Mucosa of descending colon (tissue), 3 donors: ENCODE measurements at regions not wholly inside any gene's neighbourhood (a gene's known extent, or its start where the extent isn't known, plus 50 kb on each side); places are given as distances from the start of the nearest gene placed in this dataset.

ENCODE experiments used
- ATAC-seq: fragments of 200-7000 bp; cut with Tn5 transposase; one replicate; pipeline ENCODE4 v1.9.1; 2020; ENCODE audit warnings: mild to moderate bottlenecking, moderate library complexity
- DNase-seq, 3 donors: peaks; one replicate each; pipeline ENCODE4 v3.0.0-alpha.2; 2020
- H3K36me3 ChIP-seq: fragments of 200-600 bp; one replicate; pipeline ENCODE4 v1.8.0; 2021; ENCODE audit warnings: low read depth, mild to moderate bottlenecking
- H3K4me1 ChIP-seq: fragments of 200-600 bp; one replicate; pipeline ENCODE4 v1.8.0; 2021; ENCODE audit warnings: low read depth, mild to moderate bottlenecking
- H3K4me3 ChIP-seq: fragments of 200-600 bp; one replicate; pipeline ENCODE4 v1.8.0; 2021; ENCODE audit warnings: mild to moderate bottlenecking
- H3K9me3 ChIP-seq: fragments of 200-600 bp; one replicate; pipeline ENCODE4 v1.8.0; 2021; ENCODE audit warnings: mild to moderate bottlenecking
- CTCF ChIP-seq: fragments of 200-600 bp; IDR thresholded peaks from one replicate; pipeline ENCODE4 v1.8.0; 2022; ENCODE audit warnings: antibody characterized with exemption, mild to moderate bottlenecking
- intact Hi-C, 2 donors: fragments of 100-400 bp; cut with DNase I in 1 of 2; cut with micrococcal nuclease in 1 of 2; formaldehyde crosslinking; loops; one replicate each; pipeline versions ENCODE4 v1.11.0 to v1.11.1; 2022; cut with DNase I, micrococcal nuclease
- donor health status: DM: no; HTN: no; CAD: no; lungs with moderate emphysema.
- donor health status: DM: no; HTN: no; CAD: no.
- donor health status: DM: no; HTN: yes; CAD: no.

DNA sequence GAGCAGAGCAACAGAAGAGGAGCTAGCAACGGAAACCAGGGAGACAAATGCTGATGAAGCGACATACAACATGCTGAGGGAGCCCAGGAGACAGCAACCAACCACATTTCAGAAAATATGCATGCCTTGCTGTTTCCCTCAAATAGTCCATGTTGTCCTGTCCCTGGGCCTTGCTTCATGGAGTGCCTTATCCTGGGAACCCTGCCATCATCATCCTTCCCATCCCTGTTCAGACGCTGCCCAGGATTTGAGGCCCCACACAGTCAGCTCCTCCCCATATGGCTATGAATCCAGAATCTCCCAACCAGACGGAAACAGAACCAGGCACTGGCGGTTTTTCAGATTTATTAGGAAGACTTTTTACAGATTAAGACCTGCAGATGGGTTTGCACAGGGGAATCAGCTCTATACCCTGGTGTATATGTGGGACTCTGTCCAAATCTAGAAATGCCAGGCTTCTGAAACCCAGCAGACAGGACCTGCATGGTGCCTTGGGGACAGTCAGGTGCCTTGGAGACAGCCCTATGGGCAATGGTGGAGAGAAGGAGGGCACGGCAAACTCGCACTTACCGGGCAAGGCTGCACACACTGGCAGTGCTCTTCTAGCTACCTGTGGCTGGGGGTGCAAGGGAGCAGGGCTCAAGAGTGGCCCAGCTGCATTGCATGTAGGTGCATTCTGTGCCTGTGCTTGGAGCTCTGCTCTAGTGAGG is 199.7 kb upstream of the MAMLD1 start:
- no peak for TF ChIP-seq CTCF
- no peak overlapping the region for H3K4me3 ChIP-seq
- no peaks in the 10 kb centered on the region for H3K36me3 ChIP-seq
- H3K9me3 ChIP-seq, result no peaks in the 10 kb centered on the region
- DNase-seq, result no peak
- intact Hi-C loops, result no loop called here
- no peaks in the 10 kb centered on the region for H3K4me1 ChIP-seq
- ATAC-seq, result no peak

DNA sequence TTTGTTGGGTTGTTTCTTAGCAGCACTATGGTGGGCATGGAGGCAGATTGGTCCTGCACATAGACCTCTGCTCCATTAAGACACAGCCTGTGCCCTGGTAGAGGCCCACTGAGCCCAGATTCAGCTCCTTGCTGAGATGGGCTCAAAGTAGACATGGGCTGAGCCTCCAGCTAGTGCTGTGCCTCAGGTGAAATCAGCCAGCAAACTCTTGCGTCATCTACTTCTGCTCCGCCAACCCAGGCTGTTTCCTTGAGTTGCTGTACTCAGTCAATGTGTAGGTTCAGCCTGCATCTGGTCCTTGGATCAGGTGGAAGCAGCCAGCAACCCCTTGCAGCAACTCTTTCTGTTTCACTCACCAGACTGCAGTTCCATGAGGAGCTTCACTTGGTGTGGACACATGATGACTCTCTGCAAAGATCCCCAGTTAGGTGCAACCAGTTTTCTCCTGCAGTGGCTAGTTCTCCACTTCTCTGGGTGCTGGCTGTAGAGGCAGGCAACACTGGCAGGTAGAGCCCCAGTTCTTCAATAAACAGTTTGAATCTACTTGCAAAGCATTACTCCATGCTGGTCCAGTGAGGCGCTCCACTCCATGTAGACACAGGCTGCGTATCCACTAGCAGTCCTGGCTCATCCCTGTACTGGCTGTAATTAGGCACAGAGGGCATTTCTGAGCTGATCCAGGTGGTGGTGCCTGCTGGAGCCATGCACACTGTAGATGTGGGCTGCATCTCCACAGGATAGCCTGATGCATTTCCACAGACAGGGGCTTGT is 199.0 kb upstream of the MAMLD1 start:
- H3K4me3 ChIP-seq, result no peak overlapping the region
- H3K4me1 ChIP-seq, result no peaks in the 10 kb centered on the region
- DNase-seq, result no peak
- H3K36me3 ChIP-seq, result no peaks in the 10 kb centered on the region
- ATAC-seq, result no peak
- intact Hi-C loops, result no loop called here
- TF ChIP-seq CTCF, result no peak
- H3K9me3 ChIP-seq, result no peaks in the 10 kb centered on the region

- Histone ChIP-seq H3K9me3 (no peaks in the 10 kb centered on the region), H3K4me1 (no peaks in the 10 kb centered on the region), H3K4me3 (no peak overlapping the region), H3K36me3 (no peaks in the 10 kb centered on the region)
- no peak for TF ChIP-seq CTCF
- DNase-seq (no peak), ATAC-seq (no peak)
- intact Hi-C loops, result no loop called here
These were observed 198.0 kb upstream of the MAMLD1 start for GRCh38 chrX:150164971-150165600.

- DNase-seq (no peak), ATAC-seq (no peak)
- Histone ChIP-seq H3K4me1 (no peaks in the 10 kb centered on the region), H3K9me3 (no peaks in the 10 kb centered on the region), H3K36me3 (no peaks in the 10 kb centered on the region), H3K4me3 (no peak overlapping the region)
- no peak for TF ChIP-seq CTCF
- intact Hi-C loops, result no loop called here
These were observed 197.1 kb upstream of the MAMLD1 start for GRCh38 chrX:150165776-150166610.

DNA sequence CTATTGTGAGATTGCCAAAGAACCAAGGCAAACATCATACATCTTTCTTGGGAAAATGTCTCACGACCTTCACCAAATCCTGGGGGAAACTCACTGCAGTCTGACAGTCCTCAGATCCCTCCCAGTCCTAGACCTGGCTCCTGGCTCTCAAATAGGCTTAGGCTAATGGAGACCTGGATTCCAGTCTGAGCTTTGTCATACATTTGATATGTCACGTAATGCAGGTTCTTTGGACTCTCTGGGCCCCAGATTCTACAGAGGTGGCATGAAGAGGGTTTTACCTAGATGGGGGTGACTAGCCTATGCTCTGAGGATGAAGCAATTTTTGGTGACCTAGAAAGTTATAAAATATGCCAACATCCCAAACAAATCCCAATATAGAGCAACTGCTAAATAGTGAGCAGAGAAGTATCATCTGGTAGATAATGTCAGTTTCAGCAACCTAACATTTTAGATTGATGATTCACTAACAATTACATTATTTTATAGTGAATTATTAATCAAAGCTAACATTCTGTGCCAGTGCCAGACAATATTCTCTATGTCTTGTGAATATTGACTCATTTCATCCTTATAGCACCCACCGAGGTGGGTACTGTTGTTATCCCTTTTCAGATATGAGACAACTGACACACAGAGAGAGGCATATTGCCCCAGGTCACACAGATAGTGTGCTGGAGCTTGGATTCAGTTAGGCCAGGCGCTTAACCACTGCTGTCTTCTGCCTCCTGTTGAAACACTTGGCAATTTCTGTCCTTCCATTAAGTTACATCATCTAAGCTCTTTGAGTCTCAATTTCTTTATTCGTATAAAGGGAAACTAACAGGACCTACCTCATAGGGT is 195.4 kb upstream of the MAMLD1 start:
- ATAC-seq, result no peak
- Histone ChIP-seq H3K36me3 (no peaks in the 10 kb centered on the region), H3K4me3 (no peak overlapping the region), H3K9me3 (no peaks in the 10 kb centered on the region), H3K4me1 (no peaks in the 10 kb centered on the region)
- intact Hi-C loops, result no loop called here
- no peak for DNase-seq
- TF ChIP-seq CTCF, result no peak
